Activated T-cell treated with anti-CD3 and anti-CD28 coated beads, Interleukin-2, amount 50 U/mL, for 4 hours (primary cell): ENCODE measurements at regions not wholly inside any gene's neighbourhood (a gene's known extent, or its start where the extent isn't known, plus 50 kb on each side); places are given as distances from the start of the nearest gene placed in this dataset.

Experiments used
- ATAC-seq, 2 donors: fragments of 200-7000 bp; cut with Tn5 transposase; one replicate each; pipeline ENCODE4 v1.10.0; 2021
- DNase-seq: peaks from one replicate; pipeline ENCODE4 v3.0.0-alpha.2; 2020
- H3K27me3 Mint-ChIP-seq: one replicate; pipeline ENCODE4 v1.8.0; 2021; ENCODE audit warnings: low read depth, mixed read lengths
- H3K36me3 Mint-ChIP-seq: one replicate; pipeline ENCODE4 v1.8.0; 2022; ENCODE audit warnings: mixed read lengths; ENCODE audit not compliant: insufficient read depth
- H3K4me1 Mint-ChIP-seq: one replicate; pipeline ENCODE4 v1.8.0; 2021; ENCODE audit warnings: low read depth, mixed read lengths
- H3K4me3 Mint-ChIP-seq: one replicate; pipeline ENCODE4 v1.8.0; 2021; ENCODE audit warnings: mild to moderate bottlenecking, moderate library complexity, mixed read lengths
- H3K9me3 Mint-ChIP-seq: one replicate; pipeline ENCODE4 v1.8.0; 2021; ENCODE audit warnings: mixed read lengths

DNA sequence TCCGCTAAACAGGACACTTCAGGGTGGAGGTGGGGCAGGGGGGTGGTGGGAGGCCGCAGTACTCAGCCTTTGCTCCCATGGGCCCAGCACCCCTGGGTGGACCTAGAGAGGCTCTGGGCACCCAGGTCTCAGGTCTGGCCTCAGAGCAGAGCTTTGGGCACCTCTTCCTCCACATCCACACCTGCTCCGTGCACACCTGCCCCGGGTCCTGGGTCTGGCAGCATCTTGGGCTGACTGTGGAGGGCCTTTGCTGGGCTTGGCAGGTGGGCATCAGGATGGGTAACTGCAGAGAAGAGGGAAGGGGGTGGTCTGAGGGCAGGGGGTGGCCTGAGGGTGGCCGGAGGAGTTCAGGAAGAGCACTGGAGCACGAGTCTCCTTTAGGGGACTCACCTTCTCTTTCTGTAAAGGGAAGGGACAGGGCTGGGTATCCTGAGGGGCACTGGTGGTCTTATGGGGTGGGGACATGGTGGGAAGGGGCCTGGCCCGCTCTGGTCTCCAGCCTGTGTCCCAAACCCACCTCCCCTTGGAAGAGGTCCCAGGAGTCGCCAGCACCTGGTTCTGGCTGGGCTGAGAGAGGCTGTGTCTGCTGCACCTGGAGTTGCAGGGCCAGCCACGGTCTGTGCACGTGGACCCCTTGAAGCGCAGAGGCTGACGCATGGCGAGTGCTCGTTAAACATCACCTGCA lies 106.7 kb upstream of the IER5L start:
- ATAC-seq (no peak), DNase-seq (no peak)
- H3K4me1 Mint-ChIP-seq: no peaks in the 10 kb centered on the region
- H3K27me3 Mint-ChIP-seq: no peaks in the 10 kb centered on the region
- no peaks in the 10 kb centered on the region for H3K36me3 Mint-ChIP-seq
- no peak overlapping the region for H3K4me3 Mint-ChIP-seq
- H3K9me3 Mint-ChIP-seq: no peaks in the 10 kb centered on the region

- Mint-ChIP-seq H3K4me3 (no peak overlapping the region), H3K27me3 (no peaks in the 10 kb centered on the region), H3K9me3 (no peaks in the 10 kb centered on the region), H3K36me3 (no peaks in the 10 kb centered on the region), H3K4me1 (no peaks in the 10 kb centered on the region)
- DNase-seq (no peak), ATAC-seq (no peak)
These were observed 105.9 kb upstream of the IER5L start for GRCh38 chr9:129283705-129284606.

- no peaks in the 10 kb centered on the region for H3K36me3 Mint-ChIP-seq
- no peak overlapping the region for H3K4me3 Mint-ChIP-seq
- no peak for DNase-seq
- ATAC-seq: no peak
- H3K9me3 Mint-ChIP-seq: no peaks in the 10 kb centered on the region
- no peaks in the 10 kb centered on the region for H3K4me1 Mint-ChIP-seq
- H3K27me3 Mint-ChIP-seq: no peaks in the 10 kb centered on the region
These were observed 105.2 kb upstream of the IER5L start for GRCh38 chr9:129283291-129283691.

- no peak for ATAC-seq
- Mint-ChIP-seq H3K4me3 (no peak overlapping the region), H3K9me3 (no peaks in the 10 kb centered on the region), H3K4me1 (no peaks in the 10 kb centered on the region), H3K27me3 (no peaks in the 10 kb centered on the region), H3K36me3 (no peaks in the 10 kb centered on the region)
- DNase-seq: no peak
These were observed 104.7 kb upstream of the IER5L start for GRCh38 chr9:129282731-129283211.

GRCh38 chr9:129282272-129282671 lies 104.2 kb upstream of the IER5L start:
- no peaks in the 10 kb centered on the region for H3K36me3 Mint-ChIP-seq
- no peaks in the 10 kb centered on the region for H3K4me1 Mint-ChIP-seq
- no peak for ATAC-seq
- no peaks in the 10 kb centered on the region for H3K9me3 Mint-ChIP-seq
- no peak overlapping the region for H3K4me3 Mint-ChIP-seq
- H3K27me3 Mint-ChIP-seq: peaks cover 1% of the 10 kb centered on the region
- DNase-seq: no peak

DNA sequence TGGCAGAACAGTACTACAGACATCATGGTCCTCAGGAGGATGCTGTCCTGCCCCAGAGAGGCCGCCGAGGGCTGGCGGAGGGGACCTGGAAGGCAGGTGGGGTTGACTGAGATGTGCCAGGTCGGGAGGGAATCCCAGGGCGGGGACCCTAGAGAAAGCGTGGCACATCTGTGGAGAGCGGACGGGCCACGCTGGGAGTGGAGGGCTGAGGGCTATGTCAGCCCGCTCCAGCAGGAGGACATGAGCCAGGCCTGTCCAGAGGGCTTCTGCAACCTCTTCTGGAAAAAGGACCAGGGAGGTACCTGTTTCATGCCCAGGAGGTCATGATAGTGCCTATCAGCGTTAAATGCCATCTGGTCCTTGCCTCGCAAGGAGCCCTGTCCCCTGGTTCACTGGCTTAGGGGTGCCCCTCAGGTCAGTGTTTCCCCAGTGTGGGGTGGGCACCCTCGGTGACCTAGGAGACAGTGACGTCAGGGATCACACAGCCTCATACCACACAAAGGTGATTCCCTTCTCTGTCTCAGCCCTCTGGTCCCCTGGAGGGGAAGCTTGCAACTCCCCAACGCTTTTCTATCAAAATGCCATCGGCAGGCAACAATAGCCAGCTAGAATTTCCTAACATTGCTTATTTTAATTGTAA lies 103.6 kb upstream of the IER5L start:
- Mint-ChIP-seq H3K9me3 (no peaks in the 10 kb centered on the region), H3K27me3 (peaks cover 3% of the 10 kb centered on the region), H3K36me3 (no peaks in the 10 kb centered on the region), H3K4me3 (no peak overlapping the region), H3K4me1 (no peaks in the 10 kb centered on the region)
- DNase-seq (no peak), ATAC-seq (no peak)

- H3K4me3 Mint-ChIP-seq: no peak overlapping the region
These were observed 102.7 kb upstream of the IER5L start for GRCh38 chr9:129280623-129281271.

GRCh38 chr9:129280236-129280622 lies 102.2 kb upstream of the IER5L start:
- H3K4me3 Mint-ChIP-seq: no peak overlapping the region
- H3K4me1 Mint-ChIP-seq: no peaks in the 10 kb centered on the region
- H3K27me3 Mint-ChIP-seq: peaks cover 6% of the 10 kb centered on the region
- no peaks in the 10 kb centered on the region for H3K36me3 Mint-ChIP-seq
- ATAC-seq (no peak), DNase-seq (no peak)
- H3K9me3 Mint-ChIP-seq: no peaks in the 10 kb centered on the region

More at GRCh38 chr9:129280623-129281271, 102.7 kb upstream of the IER5L start:
- ATAC-seq (no peak), DNase-seq (no peak)
- Mint-ChIP-seq H3K27me3 (peaks cover 3% of the 10 kb centered on the region), H3K4me1 (no peaks in the 10 kb centered on the region), H3K9me3 (no peaks in the 10 kb centered on the region), H3K36me3 (no peaks in the 10 kb centered on the region)

- no peaks in the 10 kb centered on the region for H3K4me1 Mint-ChIP-seq
- H3K27me3 Mint-ChIP-seq: peaks cover 7% of the 10 kb centered on the region
- no peaks in the 10 kb centered on the region for H3K36me3 Mint-ChIP-seq
- DNase-seq (no peak), ATAC-seq (no peak)
- H3K9me3 Mint-ChIP-seq: no peaks in the 10 kb centered on the region
- no peak overlapping the region for H3K4me3 Mint-ChIP-seq
These were observed 100.6 kb upstream of the IER5L start for GRCh38 chr9:129278391-129279237.

- Mint-ChIP-seq H3K9me3 (no peaks in the 10 kb centered on the region), H3K4me1 (peaks cover 4% of the 10 kb centered on the region), H3K27me3 (peaks cover 7% of the 10 kb centered on the region), H3K36me3 (no peaks in the 10 kb centered on the region), H3K4me3 (no peak overlapping the region)
- ATAC-seq: no peak
- no peak for DNase-seq
These were observed 98.6 kb upstream of the IER5L start for GRCh38 chr9:129276486-129277230.

DNA sequence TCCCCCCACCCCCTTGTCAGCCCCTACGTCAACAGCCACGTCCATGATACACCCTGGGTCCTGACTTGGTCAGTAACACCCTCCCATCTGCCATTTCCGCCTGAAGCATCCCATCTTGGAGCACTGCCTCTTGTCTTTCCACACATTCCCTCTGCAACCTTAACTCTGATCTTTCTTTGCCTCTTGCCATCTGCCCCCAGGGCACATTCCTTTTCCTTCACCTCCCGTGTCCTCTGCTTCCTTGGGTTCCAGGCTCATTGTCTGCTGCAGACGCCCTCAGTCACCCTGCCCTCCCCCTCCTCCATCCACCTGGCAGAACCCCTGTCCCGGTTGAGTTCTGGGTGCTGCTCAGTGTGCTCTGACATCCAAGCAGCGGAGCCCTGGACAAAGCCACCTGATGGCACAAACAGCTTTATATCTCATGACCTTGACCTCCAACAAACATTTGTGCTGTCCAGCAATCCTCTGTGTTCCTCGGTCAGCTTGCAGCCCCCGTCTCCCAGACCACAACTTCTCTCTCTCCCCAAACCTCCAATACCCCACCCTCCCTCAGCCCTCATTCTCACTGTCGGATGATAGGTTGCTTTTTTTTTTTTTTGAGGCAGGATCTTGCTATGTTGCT lies 97.7 kb upstream of the IER5L start:
- no peak for DNase-seq
- Mint-ChIP-seq H3K36me3 (no peaks in the 10 kb centered on the region), H3K4me3 (no peak overlapping the region), H3K4me1 (peaks cover 13% of the 10 kb centered on the region), H3K27me3 (peaks cover 7% of the 10 kb centered on the region), H3K9me3 (no peaks in the 10 kb centered on the region)
- no peak for ATAC-seq

DNA sequence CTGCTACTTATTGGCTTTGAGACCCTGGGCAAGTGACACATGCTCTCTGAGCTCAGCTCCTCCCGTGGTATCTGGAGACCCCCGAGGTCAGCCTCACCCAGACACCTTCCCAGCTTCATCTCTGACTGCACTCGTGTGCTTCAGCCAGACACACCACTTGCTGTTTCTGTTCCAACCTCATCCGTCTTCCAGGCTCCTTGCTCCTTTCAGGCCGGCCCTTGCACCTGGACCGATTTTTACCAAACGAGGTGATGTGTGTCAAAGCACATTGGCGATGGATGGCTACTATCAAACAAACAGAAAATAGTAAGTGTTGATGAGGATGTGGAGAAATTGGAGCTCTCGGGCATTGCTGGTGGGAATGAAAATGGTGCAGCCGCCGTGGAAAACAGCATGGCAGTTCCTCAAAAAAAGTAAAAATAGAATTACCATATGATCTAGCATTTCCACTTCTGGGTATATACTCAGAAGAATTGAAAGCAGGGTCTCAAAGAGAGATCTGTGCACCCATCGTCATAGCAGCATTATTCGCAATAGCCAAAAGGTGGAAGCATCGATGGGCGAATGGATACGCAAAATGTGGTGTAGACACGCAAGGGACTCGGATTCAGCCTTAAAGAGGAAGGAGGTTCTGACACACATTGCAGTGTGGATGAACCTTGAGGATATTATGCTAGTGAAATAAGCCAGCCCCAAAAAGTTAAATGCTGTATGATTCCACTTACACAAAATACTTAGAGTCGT lies 96.1 kb upstream of the IER5L start:
- H3K27me3 Mint-ChIP-seq: peaks cover 7% of the 10 kb centered on the region
- no peak for ATAC-seq
- DNase-seq: no peak
- H3K9me3 Mint-ChIP-seq: no peaks in the 10 kb centered on the region
- H3K4me1 Mint-ChIP-seq: peaks cover 21% of the 10 kb centered on the region
- no peak overlapping the region for H3K4me3 Mint-ChIP-seq
- no peaks in the 10 kb centered on the region for H3K36me3 Mint-ChIP-seq
